ENCODE measurements at regions not wholly inside any gene's neighbourhood (a gene's known extent, or its start where the extent isn't known, plus 50 kb on each side); places are given as distances from the start of the nearest gene placed in this dataset.

GRCh38 chr13:83681547-83681946, 200.7 kb downstream of the SLITRK1 start:
- no peak for ATAC-seq
- TF ChIP-seq, protein P1, sequence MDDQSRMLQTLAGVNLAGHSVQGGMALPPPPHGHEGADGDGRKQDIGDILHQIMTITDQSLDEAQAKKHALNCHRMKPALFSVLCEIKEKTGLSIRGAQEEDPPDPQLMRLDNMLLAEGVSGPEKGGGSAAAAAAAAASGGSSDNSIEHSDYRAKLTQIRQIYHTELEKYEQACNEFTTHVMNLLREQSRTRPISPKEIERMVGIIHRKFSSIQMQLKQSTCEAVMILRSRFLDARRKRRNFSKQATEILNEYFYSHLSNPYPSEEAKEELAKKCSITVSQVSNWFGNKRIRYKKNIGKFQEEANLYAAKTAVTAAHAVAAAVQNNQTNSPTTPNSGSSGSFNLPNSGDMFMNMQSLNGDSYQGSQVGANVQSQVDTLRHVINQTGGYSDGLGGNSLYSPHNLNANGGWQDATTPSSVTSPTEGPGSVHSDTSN (IDR thresholded peaks at IDR 0.05) = no peak
- TF ChIP-seq, protein P2, sequence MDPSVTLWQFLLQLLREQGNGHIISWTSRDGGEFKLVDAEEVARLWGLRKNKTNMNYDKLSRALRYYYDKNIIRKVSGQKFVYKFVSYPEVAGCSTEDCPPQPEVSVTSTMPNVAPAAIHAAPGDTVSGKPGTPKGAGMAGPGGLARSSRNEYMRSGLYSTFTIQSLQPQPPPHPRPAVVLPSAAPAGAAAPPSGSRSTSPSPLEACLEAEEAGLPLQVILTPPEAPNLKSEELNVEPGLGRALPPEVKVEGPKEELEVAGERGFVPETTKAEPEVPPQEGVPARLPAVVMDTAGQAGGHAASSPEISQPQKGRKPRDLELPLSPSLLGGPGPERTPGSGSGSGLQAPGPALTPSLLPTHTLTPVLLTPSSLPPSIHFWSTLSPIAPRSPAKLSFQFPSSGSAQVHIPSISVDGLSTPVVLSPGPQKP (IDR thresholded peaks at IDR 0.05; ENCODE audit: low read depth, low read length) = no peak
- TF ChIP-seq, protein P3, sequence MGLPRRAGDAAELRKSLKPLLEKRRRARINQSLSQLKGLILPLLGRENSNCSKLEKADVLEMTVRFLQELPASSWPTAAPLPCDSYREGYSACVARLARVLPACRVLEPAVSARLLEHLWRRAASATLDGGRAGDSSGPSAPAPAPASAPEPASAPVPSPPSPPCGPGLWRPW (IDR thresholded peaks at IDR 0.05) = no peak
- TF ChIP-seq HEYL (CRISPR knock-in tag; IDR thresholded peaks at IDR 0.05) = no peak
- no peak for TF ChIP-seq JUNB (IDR thresholded peaks at IDR 0.05)
- TF ChIP-seq, protein P4, sequence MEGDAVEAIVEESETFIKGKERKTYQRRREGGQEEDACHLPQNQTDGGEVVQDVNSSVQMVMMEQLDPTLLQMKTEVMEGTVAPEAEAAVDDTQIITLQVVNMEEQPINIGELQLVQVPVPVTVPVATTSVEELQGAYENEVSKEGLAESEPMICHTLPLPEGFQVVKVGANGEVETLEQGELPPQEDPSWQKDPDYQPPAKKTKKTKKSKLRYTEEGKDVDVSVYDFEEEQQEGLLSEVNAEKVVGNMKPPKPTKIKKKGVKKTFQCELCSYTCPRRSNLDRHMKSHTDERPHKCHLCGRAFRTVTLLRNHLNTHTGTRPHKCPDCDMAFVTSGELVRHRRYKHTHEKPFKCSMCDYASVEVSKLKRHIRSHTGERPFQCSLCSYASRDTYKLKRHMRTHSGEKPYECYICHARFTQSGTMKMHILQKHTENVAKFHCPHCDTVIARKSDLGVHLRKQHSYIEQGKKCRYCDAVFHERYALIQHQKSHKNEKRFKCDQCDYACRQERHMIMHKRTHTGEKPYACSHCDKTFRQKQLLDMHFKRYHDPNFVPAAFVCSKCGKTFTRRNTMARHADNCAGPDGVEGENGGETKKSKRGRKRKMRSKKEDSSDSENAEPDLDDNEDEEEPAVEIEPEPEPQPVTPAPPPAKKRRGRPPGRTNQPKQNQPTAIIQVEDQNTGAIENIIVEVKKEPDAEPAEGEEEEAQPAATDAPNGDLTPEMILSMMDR (IDR thresholded peaks at IDR 0.05) = no peak
- no peak overlapping the region for H3K4me2 ChIP-seq
- ChIA-PET CTCF (no interaction called here), POLR2A (no interaction called here)
- no peaks in the 10 kb centered on the region for H3K9me3 ChIP-seq
- FAIRE-seq = no peak
- no peak for DNase-seq (ENCODE audit: low read depth in 1 of 2, low spot score in 1 of 2)
- no peak overlapping the region for H3K27ac ChIP-seq
- 27% methylated on average over 1 of the region's 1 CpG for WGBS (ENCODE audit: missing lambda C conversion rate)
- no peaks in the 10 kb centered on the region for H3K4me1 ChIP-seq
- H3K4me3 ChIP-seq = no peak overlapping the region

DNA sequence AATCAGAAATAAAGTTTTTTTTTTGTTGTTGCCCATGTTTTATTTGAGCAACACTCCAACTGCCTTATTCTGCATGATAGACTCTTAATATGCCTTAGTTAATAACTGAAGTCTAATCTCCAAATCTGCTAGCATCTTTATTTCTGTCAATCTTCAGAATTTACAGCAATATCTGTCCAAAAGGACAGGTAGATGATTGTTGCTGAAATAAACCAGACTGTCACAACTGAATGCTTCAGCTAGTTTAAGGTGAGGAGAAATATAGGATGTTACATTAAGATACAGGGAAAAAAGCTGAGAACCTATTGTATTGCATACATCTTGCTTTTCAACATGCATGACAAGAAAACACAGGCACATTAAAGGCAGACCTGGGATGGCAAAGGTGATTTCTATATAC, 204.3 kb downstream of the SLITRK1 start:
- Histone ChIP-seq H3K27ac (no peak overlapping the region), H3K4me2 (no peak overlapping the region), H3K4me3 (no peak overlapping the region), H3K4me1 (no peaks in the 10 kb centered on the region), H3K9me3 (no peaks in the 10 kb centered on the region)
- POLR2A ChIA-PET = no interaction called here
- FAIRE-seq (no peak), DNase-seq (ENCODE audit: low read depth in 1 of 2, low spot score in 1 of 2) (no peak), ATAC-seq (no peak)
- no peak for TF ChIP-seq MAZ (IDR thresholded peaks at IDR 0.05; ENCODE audit: borderline replicate concordance, low read depth, low read length)
- TF ChIP-seq KDM5A (IDR thresholded peaks at IDR 0.05) = no peak
- CTCF ChIA-PET = no interaction called here

- ChIA-PET CTCF (no interaction called here), POLR2A (no interaction called here)
- Histone ChIP-seq H3K9me3 (no peaks in the 10 kb centered on the region; the same call in 2 of the 3 replicates), H3K27ac (no peak overlapping the region), H3K4me2 (no peak overlapping the region), H3K4me3 (no peak overlapping the region), H3K4me1 (no peaks in the 10 kb centered on the region)
- no peak for FAIRE-seq
- TF ChIP-seq CBX2 (IDR thresholded peaks at IDR 0.05; ENCODE audit: borderline replicate concordance, low read depth) (no peak), CHD2 (IDR thresholded peaks at IDR 0.05; ENCODE audit: low read length, partially characterized antibody) (no peak)
- TF ChIP-seq, protein P5, sequence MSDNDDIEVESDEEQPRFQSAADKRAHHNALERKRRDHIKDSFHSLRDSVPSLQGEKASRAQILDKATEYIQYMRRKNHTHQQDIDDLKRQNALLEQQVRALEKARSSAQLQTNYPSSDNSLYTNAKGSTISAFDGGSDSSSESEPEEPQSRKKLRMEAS (IDR thresholded peaks at IDR 0.05) = no peak
- WGBS (ENCODE audit: missing lambda C conversion rate) = 14% methylated on average over 2 of the region's 2 CpGs
- ATAC-seq = no peak
- no peak for DNase-seq (ENCODE audit: low read depth in 1 of 2, low spot score in 1 of 2)
Observed at GRCh38 chr13:83672612-83673011, 209.7 kb downstream of the SLITRK1 start.

- H3K27ac ChIP-seq = no peak overlapping the region
- POLR2A ChIA-PET = no interaction called here
- DNase-seq (ENCODE audit: low read depth in 1 of 2, low spot score in 1 of 2) (no peak), FAIRE-seq (no peak), ATAC-seq (no peak)
- H3K4me3 ChIP-seq = no peak overlapping the region
- H3K4me1 ChIP-seq = no peaks in the 10 kb centered on the region
- H3K4me2 ChIP-seq = no peak overlapping the region
- 88% methylated on average over 2 of the region's 2 CpGs for WGBS (ENCODE audit: missing lambda C conversion rate)
- no peaks in the 10 kb centered on the region; the same call in 2 of the 3 replicates for H3K9me3 ChIP-seq
- CTCF ChIA-PET = no interaction called here
- TF ChIP-seq HMGXB4 (CRISPR knock-in tag; IDR thresholded peaks at IDR 0.05; ENCODE audit: borderline replicate concordance) (no peak), KDM5A (IDR thresholded peaks at IDR 0.05) (no peak), RNF2 (IDR thresholded peaks at IDR 0.05; ENCODE audit: borderline replicate concordance, low read depth) (no peak), NR3C1 (IDR thresholded peaks at IDR 0.05) (no peak), GATA3 (IDR thresholded peaks at IDR 0.05; ENCODE audit: borderline replicate concordance) (no peak), EP300 (IDR thresholded peaks at IDR 0.05) (no peak), POLR2A (IDR thresholded peaks at IDR 0.05; ENCODE audit: low read length) (no peak), RARB (CRISPR knock-in tag; IDR thresholded peaks at IDR 0.05) (no peak), ZSCAN20 (CRISPR knock-in tag; IDR thresholded peaks at IDR 0.05) (no peak), MAZ (IDR thresholded peaks at IDR 0.05; ENCODE audit: borderline replicate concordance, low read depth, low read length) (no peak), HOXA7 (CRISPR knock-in tag; IDR thresholded peaks at IDR 0.05) (no peak), KDM1A (IDR thresholded peaks at IDR 0.05; ENCODE audit: low read depth) (no peak), CHD4 (IDR thresholded peaks at IDR 0.05; ENCODE audit: borderline replicate concordance) (no peak)
- TF ChIP-seq, protein P1 (IDR thresholded peaks at IDR 0.05) = no peak
- TF ChIP-seq, protein P6, sequence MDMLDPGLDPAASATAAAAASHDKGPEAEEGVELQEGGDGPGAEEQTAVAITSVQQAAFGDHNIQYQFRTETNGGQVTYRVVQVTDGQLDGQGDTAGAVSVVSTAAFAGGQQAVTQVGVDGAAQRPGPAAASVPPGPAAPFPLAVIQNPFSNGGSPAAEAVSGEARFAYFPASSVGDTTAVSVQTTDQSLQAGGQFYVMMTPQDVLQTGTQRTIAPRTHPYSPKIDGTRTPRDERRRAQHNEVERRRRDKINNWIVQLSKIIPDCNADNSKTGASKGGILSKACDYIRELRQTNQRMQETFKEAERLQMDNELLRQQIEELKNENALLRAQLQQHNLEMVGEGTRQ (IDR thresholded peaks at IDR 0.05) = no peak
- TF ChIP-seq, protein P5 (IDR thresholded peaks at IDR 0.05) = no peak
Observed at GRCh38 chr13:83667606-83668005, 214.7 kb downstream of the SLITRK1 start.

Data from A549 (cell line).